ENCODE measurements at regions not wholly inside any gene's neighbourhood (a gene's known extent, or its start where the extent isn't known, plus 50 kb on each side); places are given as distances from the start of the nearest gene placed in this dataset.

DNA sequence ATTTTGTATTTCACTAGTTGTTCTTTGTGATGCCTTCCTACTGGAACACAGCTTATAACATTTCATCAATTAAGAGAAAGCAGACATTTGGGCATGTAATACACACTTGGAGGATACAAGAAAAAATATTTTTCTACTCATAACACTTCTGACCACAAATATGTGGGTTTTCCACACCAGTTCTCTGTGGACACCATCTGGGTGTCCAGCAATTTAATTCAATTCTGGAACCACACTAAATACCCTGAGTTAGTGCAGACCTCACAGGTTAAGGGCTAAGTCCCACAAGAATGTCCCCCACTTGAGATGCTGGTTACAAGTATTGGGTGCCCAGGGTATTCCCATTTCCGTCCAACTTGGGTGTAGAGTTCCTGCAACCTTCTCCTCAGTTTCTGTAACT is 91.1 kb upstream of the SKOR2 start:
- intact Hi-C loops (cut with DNase I), result no loop called here
- ATAC-seq (no peak), DNase-seq (no peak)
- Histone ChIP-seq H3K9me3 (no peaks in the 10 kb centered on the region), H3K4me3 (no peak overlapping the region), H3K27me3 (no peaks in the 10 kb centered on the region), H3K36me3 (no peaks in the 10 kb centered on the region), H3K4me1 (no peaks in the 10 kb centered on the region), H3K27ac (no peak overlapping the region)
- 33% methylated on average over 1 of the region's 1 CpG for WGBS (ENCODE audit: insufficient coverage, low coverage, low lambda C conversion rate, missing lambda C conversion rate)
- TF ChIP-seq CTCF (IDR thresholded peaks at IDR 0.05), result no peak
- TF ChIP-seq POLR2A (IDR thresholded peaks at IDR 0.05), result no peak

DNA sequence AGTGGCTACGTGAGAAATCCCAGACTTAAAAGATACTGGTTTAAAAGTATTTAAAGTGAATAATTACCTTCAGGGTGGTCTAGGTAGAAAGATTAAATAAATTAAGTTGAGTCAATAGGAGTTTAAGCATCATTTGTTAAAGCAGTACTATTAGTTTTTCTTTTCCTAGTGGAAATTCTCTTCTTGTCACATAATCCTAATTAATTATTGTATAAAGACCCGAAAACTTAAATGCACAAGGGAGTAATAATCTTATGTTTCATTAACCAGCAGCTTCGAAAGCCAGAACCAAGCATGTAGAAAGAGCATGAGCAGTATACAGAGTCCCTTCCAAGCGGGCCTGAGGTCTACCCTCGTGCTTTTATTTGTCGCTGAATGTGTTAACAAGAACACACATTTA is 90.2 kb upstream of the SKOR2 start:
- TF ChIP-seq POLR2A (IDR thresholded peaks at IDR 0.05) (no peak), CTCF (IDR thresholded peaks at IDR 0.05) (no peak)
- H3K27me3 ChIP-seq, result no peaks in the 10 kb centered on the region
- H3K4me3 ChIP-seq, result no peak overlapping the region
- H3K9me3 ChIP-seq, result no peaks in the 10 kb centered on the region
- no peaks in the 10 kb centered on the region for H3K36me3 ChIP-seq
- WGBS (ENCODE audit: insufficient coverage, low coverage, low lambda C conversion rate, missing lambda C conversion rate), result 58% methylated on average over 6 of the region's 6 CpGs
- no peak overlapping the region for H3K27ac ChIP-seq
- no peak for DNase-seq
- no peaks in the 10 kb centered on the region for H3K4me1 ChIP-seq
- no peak for ATAC-seq
- intact Hi-C loops (cut with DNase I), result no loop called here

DNA sequence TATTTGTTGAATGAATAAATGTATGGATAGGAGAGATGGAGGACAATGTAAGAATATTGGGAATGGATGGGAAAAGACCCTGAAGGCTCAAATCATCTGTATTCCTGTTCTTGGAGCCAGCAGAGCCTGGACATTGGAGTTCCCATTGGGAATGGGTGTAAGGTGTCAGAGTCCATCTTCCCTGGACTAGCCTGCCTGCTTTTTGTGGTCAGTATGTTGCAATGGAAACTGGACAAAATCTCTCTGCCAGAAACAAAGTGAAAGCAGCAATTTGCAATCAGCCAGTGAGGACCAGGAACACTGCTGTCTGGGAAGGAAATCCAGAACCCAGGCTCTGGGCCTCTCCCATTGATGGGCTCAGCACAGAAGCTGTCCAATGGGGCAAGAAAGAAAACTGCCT is 83.5 kb upstream of the SKOR2 start:
- TF ChIP-seq CTCF (IDR thresholded peaks at IDR 0.05), result no peak
- no peak for TF ChIP-seq POLR2A (IDR thresholded peaks at IDR 0.05)
- DNase-seq, result no peak
- Histone ChIP-seq H3K27ac (no peak overlapping the region), H3K4me3 (no peak overlapping the region), H3K9me3 (no peaks in the 10 kb centered on the region), H3K4me1 (no peaks in the 10 kb centered on the region), H3K36me3 (no peaks in the 10 kb centered on the region), H3K27me3 (no peaks in the 10 kb centered on the region)
- peak; percentile 47 to 93 (median 68) for ATAC-seq
- intact Hi-C loops (cut with DNase I), result no loop called here

DNA sequence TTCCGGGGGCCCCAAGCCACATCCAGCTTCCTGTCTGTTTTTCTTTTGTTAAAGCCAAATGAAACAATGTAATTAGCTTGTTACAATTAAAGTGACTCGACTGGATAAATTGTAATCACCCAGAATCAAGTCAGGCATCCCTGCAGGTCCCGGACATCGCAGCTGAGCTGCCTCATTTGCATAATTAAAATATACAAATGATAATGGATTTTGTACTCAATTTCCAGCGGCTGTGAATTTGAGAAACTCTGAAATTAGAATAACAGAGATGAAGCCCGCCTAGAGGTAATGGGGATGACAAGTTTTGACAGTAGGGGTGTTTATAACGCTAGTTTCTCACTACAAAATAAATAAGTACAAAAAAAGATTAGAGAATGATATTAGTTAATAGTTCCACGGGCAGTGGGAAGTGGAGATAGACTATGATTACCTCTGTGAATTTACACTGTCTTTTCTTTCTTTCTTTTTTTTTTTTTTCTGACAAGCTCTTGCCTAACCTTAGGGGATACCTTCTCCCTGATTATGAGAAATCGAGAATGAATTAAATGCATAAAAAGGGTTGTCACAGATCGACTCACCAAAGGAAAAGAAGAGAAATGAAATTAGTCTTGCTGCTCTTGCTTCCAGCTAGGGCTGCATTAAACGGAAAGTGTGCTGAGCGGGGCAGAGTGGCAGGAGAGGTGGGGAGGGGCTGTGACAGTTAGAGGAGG is 82.6 kb upstream of the SKOR2 start:
- DNase-seq (no peak), ATAC-seq (no peak)
- no peaks in the 10 kb centered on the region for H3K36me3 ChIP-seq
- intact Hi-C loops (cut with DNase I), result no loop called here
- H3K4me1 ChIP-seq, result no peaks in the 10 kb centered on the region
- no peaks in the 10 kb centered on the region for H3K9me3 ChIP-seq
- WGBS (ENCODE audit: insufficient coverage, low coverage, low lambda C conversion rate, missing lambda C conversion rate), result 49% methylated on average over 12 of the region's 12 CpGs
- no peaks in the 10 kb centered on the region for H3K27me3 ChIP-seq
- no peak overlapping the region for H3K4me3 ChIP-seq
- no peak overlapping the region for H3K27ac ChIP-seq
- no peak for TF ChIP-seq POLR2A (IDR thresholded peaks at IDR 0.05)
- no peak for TF ChIP-seq CTCF (IDR thresholded peaks at IDR 0.05)

GRCh38 chr18:47331641-47332040 is 80.2 kb upstream of the SKOR2 start:
- Histone ChIP-seq H3K27me3 (no peaks in the 10 kb centered on the region), H3K4me1 (no peaks in the 10 kb centered on the region), H3K27ac (no peak overlapping the region), H3K9me3 (no peaks in the 10 kb centered on the region), H3K36me3 (no peaks in the 10 kb centered on the region), H3K4me3 (no peak overlapping the region)
- no peak for ATAC-seq
- intact Hi-C loops (cut with DNase I), result no loop called here
- no peak for TF ChIP-seq CTCF (IDR thresholded peaks at IDR 0.05)
- TF ChIP-seq POLR2A (IDR thresholded peaks at IDR 0.05), result no peak
- no peak for DNase-seq
- 21% methylated on average over 1 of the region's 1 CpG for WGBS (ENCODE audit: insufficient coverage, low coverage, low lambda C conversion rate, missing lambda C conversion rate)

Measured in right lobe of liver (tissue), 6 donors.